Nephron (organoid): ENCODE measurements at regions not wholly inside any gene's neighbourhood (a gene's known extent, or its start where the extent isn't known, plus 50 kb on each side); places are given as distances from the start of the nearest gene placed in this dataset.

Source experiments
- H3K27ac Mint-ChIP-seq, 3 experiments: 2 replicates each; pipeline ENCODE4 v1.8.0; 2020; ENCODE audit warnings: mixed read lengths in 3 of 3, mild to moderate bottlenecking in 2 of 3, moderate library complexity in 1 of 3
- H3K27me3 Mint-ChIP-seq: 2 replicates; pipeline ENCODE4 v1.8.0; 2021; ENCODE audit warnings: low read depth, mild to moderate bottlenecking, moderate library complexity, mixed read lengths
- H3K36me3 Mint-ChIP-seq: 2 replicates; pipeline ENCODE4 v1.8.0; 2020; ENCODE audit warnings: low read depth, mixed read lengths
- H3K4me1 Mint-ChIP-seq: 2 replicates; pipeline ENCODE4 v1.8.0; 2020; ENCODE audit warnings: mixed read lengths
- H3K4me3 Mint-ChIP-seq, 3 experiments: 2 replicates each; pipeline ENCODE4 v1.8.0; 2020; ENCODE audit warnings: mild to moderate bottlenecking in 3 of 3, mixed read lengths in 3 of 3, moderate library complexity in 2 of 3
- H3K9me3 Mint-ChIP-seq: 2 replicates; pipeline ENCODE4 v1.8.0; 2020; ENCODE audit warnings: mixed read lengths
- TF ChIP-seq, protein P1 (sequence below), 3 experiments: fragments of 200-600 bp; sonication (generic); IDR thresholded peaks; one replicate each; pipeline ENCODE4 v1.5.0; 2021; ENCODE audit warnings: antibody characterized with exemption in 3 of 3; ENCODE audit not compliant: unreplicated experiment in 3 of 3

DNA sequence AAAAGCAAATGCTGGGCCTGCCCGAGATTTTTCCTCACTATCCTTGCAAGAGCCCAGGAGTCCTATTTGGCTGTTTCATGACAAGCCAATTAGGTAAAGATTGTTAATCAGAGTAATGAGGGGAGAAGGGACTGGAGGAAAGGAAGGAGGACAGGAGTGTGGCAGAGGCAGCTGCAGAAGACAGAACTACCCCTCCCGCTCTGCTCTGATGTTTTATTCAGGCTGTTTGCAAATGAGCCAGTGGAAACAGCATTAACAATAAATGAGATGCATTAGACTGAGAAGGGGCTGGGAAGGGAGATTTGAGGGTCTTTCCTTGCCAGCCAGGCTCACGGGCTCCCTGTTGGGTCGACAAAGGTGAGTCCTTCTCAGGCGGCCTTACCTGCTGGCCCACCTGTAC lies 421.0 kb upstream of the CCDC196 start:
- peaks cover 4% of the 10 kb centered on the region for H3K9me3 Mint-ChIP-seq
- no peak overlapping the region for H3K4me3 Mint-ChIP-seq
- TF ChIP-seq, protein P1, sequence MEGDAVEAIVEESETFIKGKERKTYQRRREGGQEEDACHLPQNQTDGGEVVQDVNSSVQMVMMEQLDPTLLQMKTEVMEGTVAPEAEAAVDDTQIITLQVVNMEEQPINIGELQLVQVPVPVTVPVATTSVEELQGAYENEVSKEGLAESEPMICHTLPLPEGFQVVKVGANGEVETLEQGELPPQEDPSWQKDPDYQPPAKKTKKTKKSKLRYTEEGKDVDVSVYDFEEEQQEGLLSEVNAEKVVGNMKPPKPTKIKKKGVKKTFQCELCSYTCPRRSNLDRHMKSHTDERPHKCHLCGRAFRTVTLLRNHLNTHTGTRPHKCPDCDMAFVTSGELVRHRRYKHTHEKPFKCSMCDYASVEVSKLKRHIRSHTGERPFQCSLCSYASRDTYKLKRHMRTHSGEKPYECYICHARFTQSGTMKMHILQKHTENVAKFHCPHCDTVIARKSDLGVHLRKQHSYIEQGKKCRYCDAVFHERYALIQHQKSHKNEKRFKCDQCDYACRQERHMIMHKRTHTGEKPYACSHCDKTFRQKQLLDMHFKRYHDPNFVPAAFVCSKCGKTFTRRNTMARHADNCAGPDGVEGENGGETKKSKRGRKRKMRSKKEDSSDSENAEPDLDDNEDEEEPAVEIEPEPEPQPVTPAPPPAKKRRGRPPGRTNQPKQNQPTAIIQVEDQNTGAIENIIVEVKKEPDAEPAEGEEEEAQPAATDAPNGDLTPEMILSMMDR (IDR thresholded peaks at IDR 0.05; ENCODE audit: unreplicated experiment in 3 of 3): no peak
- H3K36me3 Mint-ChIP-seq: no peaks in the 10 kb centered on the region
- H3K27ac Mint-ChIP-seq: no peak overlapping the region
- H3K4me1 Mint-ChIP-seq: peaks cover 26% of the 10 kb centered on the region
- no peaks in the 10 kb centered on the region for H3K27me3 Mint-ChIP-seq

DNA sequence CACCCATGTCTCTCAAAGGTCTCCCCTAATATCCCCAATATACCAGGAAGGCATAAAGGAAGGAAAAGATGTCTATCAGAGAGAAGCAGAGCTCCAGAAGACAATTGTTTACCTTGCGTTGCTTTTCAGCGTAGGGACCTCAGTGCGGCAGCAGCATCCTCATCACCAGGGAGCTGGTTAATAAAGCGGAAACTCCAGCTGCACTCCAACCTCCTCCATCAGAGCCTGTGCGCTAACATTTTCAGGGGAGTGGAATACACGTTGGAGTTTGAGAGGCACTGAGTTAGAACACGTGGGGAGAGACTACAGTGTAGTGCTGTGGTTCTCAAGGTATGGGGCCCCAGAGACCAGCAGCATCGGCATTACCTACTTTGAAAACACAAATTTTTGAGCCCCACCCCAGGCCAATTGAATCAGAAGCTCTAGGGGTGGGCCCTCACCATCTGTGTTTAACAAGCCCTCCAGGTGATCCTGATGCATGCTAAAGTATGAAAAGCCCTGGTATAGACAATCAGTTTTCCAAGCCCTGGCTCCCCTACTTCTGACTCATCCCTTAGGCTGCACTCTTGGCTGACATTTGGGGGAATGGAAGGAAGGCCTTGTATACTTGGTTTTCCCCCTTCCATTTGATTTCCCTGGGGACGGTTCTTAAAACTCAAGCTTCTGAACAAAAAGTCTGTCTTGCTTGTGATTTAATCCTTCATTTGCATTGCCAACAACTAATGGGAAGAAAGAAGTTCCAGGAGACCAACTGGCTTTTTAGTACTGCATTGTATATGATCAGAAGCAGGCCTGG lies 419.0 kb upstream of the CCDC196 start:
- Mint-ChIP-seq H3K4me1 (peaks cover 27% of the 10 kb centered on the region), H3K36me3 (no peaks in the 10 kb centered on the region), H3K9me3 (no peaks in the 10 kb centered on the region)

DNA sequence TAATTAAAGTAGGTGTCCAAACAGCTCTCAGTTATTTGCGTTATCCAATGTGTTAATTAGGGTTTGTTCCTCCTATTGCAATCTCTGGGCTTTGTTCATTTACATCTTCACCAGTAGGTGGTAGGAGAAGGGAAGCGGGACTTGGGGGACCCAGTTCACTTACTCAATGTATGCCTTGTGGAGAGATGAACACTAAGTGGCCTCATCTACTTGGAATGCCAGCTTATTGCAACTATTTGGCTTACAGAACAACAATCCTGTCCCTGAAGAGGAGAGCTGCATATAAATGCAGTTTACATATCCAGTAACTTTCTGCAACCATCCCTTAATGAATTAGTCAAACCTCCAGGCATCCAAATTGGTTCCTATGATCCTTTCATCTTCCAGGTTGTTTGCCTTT lies 417.1 kb upstream of the CCDC196 start:
- Mint-ChIP-seq H3K27ac (no peak overlapping the region), H3K9me3 (no peaks in the 10 kb centered on the region), H3K4me1 (peaks cover 29% of the 10 kb centered on the region), H3K4me3 (no peak overlapping the region), H3K36me3 (no peaks in the 10 kb centered on the region), H3K27me3 (no peaks in the 10 kb centered on the region)
- TF ChIP-seq, protein P1 (IDR thresholded peaks at IDR 0.05; ENCODE audit: unreplicated experiment in 3 of 3): peak in 1 of 3 experiments; percentile 10

More for the DNA sequence above, 419.0 kb upstream of the CCDC196 start:
- H3K27me3 Mint-ChIP-seq: no peaks in the 10 kb centered on the region
- H3K27ac Mint-ChIP-seq: peak overlapping the region in 1 of 3 experiments; percentile 55
- no peak overlapping the region for H3K4me3 Mint-ChIP-seq
- TF ChIP-seq, protein P1 (IDR thresholded peaks at IDR 0.05; ENCODE audit: unreplicated experiment in 3 of 3): no peak

DNA sequence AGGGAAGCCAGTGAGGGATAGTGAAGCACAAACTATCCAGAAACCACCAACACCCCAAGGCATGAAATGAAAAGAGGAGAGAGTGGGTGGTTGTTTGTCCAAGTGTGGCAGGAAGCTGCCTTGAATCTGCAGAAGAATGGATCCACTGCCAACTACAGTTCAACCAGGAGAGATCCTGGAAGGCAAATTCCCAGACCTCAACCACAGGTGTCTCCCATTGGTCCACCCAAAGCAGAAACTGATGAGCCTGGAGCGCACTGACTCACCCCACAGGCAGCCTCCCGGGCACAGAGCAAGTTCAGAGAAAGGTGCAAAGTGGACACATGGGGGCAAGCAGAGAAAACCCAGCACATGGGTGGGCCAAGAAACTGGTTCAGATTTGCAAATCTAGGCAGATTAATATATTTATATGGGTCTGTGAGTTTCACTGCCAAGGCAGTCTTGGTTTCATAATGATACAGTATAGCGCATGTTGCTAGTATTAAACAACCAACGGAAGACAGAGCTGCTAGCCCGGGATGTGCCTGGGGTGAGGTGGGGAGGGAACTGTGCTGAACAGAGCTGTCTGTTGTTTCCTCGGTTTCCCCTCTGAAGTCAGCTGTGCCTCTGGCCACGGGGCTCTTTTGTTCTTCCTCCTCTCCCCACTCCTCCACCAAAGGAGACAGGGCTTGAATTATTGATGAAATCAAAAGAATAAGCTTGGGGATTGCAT lies 416.2 kb upstream of the CCDC196 start:
- TF ChIP-seq, protein P1 (IDR thresholded peaks at IDR 0.05; ENCODE audit: unreplicated experiment in 3 of 3): no peak
- H3K9me3 Mint-ChIP-seq: no peaks in the 10 kb centered on the region
- H3K4me1 Mint-ChIP-seq: peaks cover 30% of the 10 kb centered on the region
- H3K27ac Mint-ChIP-seq: no peak overlapping the region
- no peak overlapping the region for H3K4me3 Mint-ChIP-seq
- no peaks in the 10 kb centered on the region for H3K27me3 Mint-ChIP-seq
- H3K36me3 Mint-ChIP-seq: no peaks in the 10 kb centered on the region

DNA sequence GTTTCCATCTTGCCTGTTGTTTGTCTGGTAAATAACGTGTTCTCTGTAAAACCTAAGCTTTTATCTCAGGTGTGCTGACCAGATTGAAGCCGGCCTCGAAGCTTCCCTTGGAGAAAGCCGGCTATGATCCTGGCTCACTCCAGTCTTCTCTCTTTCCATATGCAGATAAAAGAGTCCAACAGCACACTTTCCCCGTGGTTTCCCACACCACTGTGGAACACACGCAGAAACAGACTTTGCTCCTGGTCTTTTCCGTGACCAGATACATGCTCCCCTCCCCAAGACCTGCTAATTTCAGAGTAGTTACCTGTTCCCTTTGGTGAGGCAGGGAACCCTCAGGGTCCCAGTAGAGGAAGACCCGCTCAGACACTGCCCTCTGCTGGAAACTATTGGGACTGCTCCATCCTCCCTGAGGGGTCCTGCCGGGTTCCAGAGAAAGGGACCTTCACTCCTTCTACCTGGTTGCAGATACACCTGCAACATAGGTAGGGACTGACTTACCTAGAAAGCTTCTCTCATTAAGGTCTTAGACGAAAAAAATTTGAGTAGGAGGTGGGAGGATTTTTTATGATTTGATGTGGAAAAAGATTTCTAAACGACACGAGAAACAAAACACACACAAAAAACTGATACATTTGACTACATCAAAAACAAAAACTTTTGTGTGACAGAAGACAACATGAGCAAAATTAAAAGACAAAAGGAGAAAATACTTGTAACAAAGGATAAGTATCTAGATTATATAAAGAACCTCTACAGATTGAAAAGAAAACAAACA lies 415.4 kb upstream of the CCDC196 start:
- TF ChIP-seq, protein P1 (IDR thresholded peaks at IDR 0.05; ENCODE audit: unreplicated experiment in 3 of 3): peak; percentile 71 to 83 (median 75)
- Mint-ChIP-seq H3K4me3 (no peak overlapping the region), H3K27me3 (no peaks in the 10 kb centered on the region), H3K36me3 (no peaks in the 10 kb centered on the region), H3K27ac (peak overlapping the region in 1 of 3 experiments; percentile 5), H3K4me1 (peaks cover 31% of the 10 kb centered on the region), H3K9me3 (no peaks in the 10 kb centered on the region)
